Astrocyte (in vitro differentiated cells and primary cell): ENCODE measurements at regions not wholly inside any gene's neighbourhood (a gene's known extent, or its start where the extent isn't known, plus 50 kb on each side); places are given as distances from the start of the nearest gene placed in this dataset.

Source experiments
- DNase-seq: peaks from one replicate; pipeline ENCODE4 v3.0.0-alpha.2; 2010; ENCODE audit warnings: low read depth
- FAIRE-seq: peaks from 2 replicates; lab custom pipeline; 2011; peaks lifted over from hg19 to GRCh38; lab: Jason Lieb, UNC
- H2AFZ ChIP-seq: 2 replicates; pipeline ENCODE4 v1.6.0; 2012; ENCODE audit warnings: low read depth, low read length, inconsistent platforms
- H3K27ac ChIP-seq: 2 replicates; pipeline ENCODE4 v1.5.1; 2011; ENCODE audit warnings: low read depth, low read length, inconsistent platforms
- H3K27me3 ChIP-seq: 2 replicates; pipeline ENCODE4 v1.6.0; 2011; ENCODE audit warnings: low read length, inconsistent platforms; ENCODE audit not compliant: insufficient read depth
- H3K36me3 ChIP-seq: 2 replicates; pipeline ENCODE4 v1.5.1; 2011; ENCODE audit warnings: low read length, inconsistent platforms; ENCODE audit not compliant: insufficient read depth
- H3K4me1 ChIP-seq: 2 replicates; pipeline ENCODE4 v1.5.1; 2011; ENCODE audit warnings: low read length, inconsistent platforms; ENCODE audit not compliant: insufficient read depth
- H3K4me2 ChIP-seq: 2 replicates; pipeline ENCODE4 v1.6.0; 2012; ENCODE audit warnings: low read length, inconsistent platforms
- H3K4me3 ChIP-seq: 2 replicates; pipeline ENCODE4 v1.5.1; 2011; ENCODE audit warnings: low read depth, mild to moderate bottlenecking, low read length, inconsistent platforms; ENCODE audit not compliant: insufficient read depth
- H3K79me2 ChIP-seq: 2 replicates; pipeline ENCODE4 v1.6.0; 2012; ENCODE audit warnings: mild to moderate bottlenecking, low read length, inconsistent platforms; ENCODE audit not compliant: insufficient read depth
- H3K9ac ChIP-seq: 2 replicates; pipeline ENCODE4 v1.6.0; 2012; ENCODE audit warnings: mild to moderate bottlenecking, low read length, inconsistent platforms
- H3K9me3 ChIP-seq: 2 replicates; pipeline ENCODE4 v1.5.1; 2012; ENCODE audit warnings: low read depth, mild to moderate bottlenecking, low read length, inconsistent platforms; ENCODE audit not compliant: insufficient read depth
- H4K20me1 ChIP-seq: 2 replicates; pipeline ENCODE4 v1.6.0; 2012; ENCODE audit warnings: low read length, inconsistent platforms; ENCODE audit not compliant: insufficient read depth
- H3K27ac Mint-ChIP-seq: one replicate; pipeline ENCODE4 v1.8.0; 2021; ENCODE audit warnings: mild to moderate bottlenecking, mixed read lengths; ENCODE audit not compliant: unreplicated experiment
- H3K27me3 Mint-ChIP-seq: one replicate; pipeline ENCODE4 v1.8.0; 2021; ENCODE audit warnings: low read depth, mixed read lengths; ENCODE audit not compliant: unreplicated experiment
- H3K36me3 Mint-ChIP-seq: one replicate; pipeline ENCODE4 v1.8.0; 2021; ENCODE audit warnings: low read depth, mixed read lengths; ENCODE audit not compliant: unreplicated experiment
- H3K4me1 Mint-ChIP-seq: one replicate; pipeline ENCODE4 v1.8.0; 2021; ENCODE audit warnings: low read depth, mixed read lengths; ENCODE audit not compliant: unreplicated experiment
- H3K4me3 Mint-ChIP-seq: one replicate; pipeline ENCODE4 v1.8.0; 2021; ENCODE audit warnings: mild to moderate bottlenecking, moderate library complexity, mixed read lengths; ENCODE audit not compliant: unreplicated experiment
- H3K9me3 Mint-ChIP-seq: one replicate; pipeline ENCODE4 v1.8.0; 2021; ENCODE audit warnings: mild to moderate bottlenecking, mixed read lengths; ENCODE audit not compliant: unreplicated experiment
- EZH2 ChIP-seq: IDR thresholded peaks from 2 replicates; pipeline ENCODE4 v1.6.1; 2012; ENCODE audit warnings: mild to moderate bottlenecking, low read length, inconsistent platforms; ENCODE audit not compliant: insufficient read depth
- TF ChIP-seq, protein P1 (sequence below): IDR thresholded peaks from 2 replicates; pipeline ENCODE4 v1.5.1; 2011; ENCODE audit warnings: low read depth, mild to moderate bottlenecking, inconsistent platforms, low read length, moderate library complexity; ENCODE audit not compliant: insufficient read depth

DNA sequence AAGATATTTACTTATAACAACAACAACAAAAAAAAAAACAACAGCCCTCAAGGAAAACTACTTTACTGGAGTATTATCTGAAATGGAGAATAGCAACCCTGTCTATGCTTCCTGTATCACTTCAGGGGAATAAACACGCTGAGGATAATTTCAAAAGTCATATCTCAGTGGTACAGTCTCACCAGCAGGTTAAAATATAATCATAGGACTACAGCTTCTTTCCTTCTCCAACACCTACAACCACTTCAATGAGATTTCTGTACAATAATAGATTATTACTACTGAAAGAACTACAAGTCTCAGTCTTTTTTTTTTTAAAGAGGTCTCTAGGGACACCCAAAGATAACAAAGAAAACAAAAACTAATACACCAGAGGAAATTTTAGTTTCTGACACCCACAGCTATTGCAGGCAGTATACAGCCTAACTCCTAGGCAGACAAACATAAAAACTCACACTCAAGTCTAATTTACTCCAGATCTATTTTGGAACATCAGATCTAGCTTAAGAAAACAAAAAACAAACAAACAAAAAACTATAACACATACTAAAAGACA is 268.2 kb downstream of the BCHE start:
- Histone ChIP-seq H3K9me3 (no peaks in the 10 kb centered on the region), H3K79me2 (no peaks in the 10 kb centered on the region), H3K27ac (no peak overlapping the region), H4K20me1 (no peaks in the 10 kb centered on the region), H2AFZ (no peak overlapping the region), H3K9ac (no peak overlapping the region), H3K4me2 (no peak overlapping the region), H3K27me3 (no peaks in the 10 kb centered on the region), H3K4me3 (no peak overlapping the region), H3K4me1 (no peaks in the 10 kb centered on the region), H3K36me3 (no peaks in the 10 kb centered on the region)
- no peaks in the 10 kb centered on the region for H3K27me3 Mint-ChIP-seq
- H3K4me3 Mint-ChIP-seq = no peak overlapping the region
- no peaks in the 10 kb centered on the region for H3K9me3 Mint-ChIP-seq
- no peak overlapping the region for H3K27ac Mint-ChIP-seq
- DNase-seq (no peak), FAIRE-seq (no peak)
- no peaks in the 10 kb centered on the region for H3K4me1 Mint-ChIP-seq
- no peaks in the 10 kb centered on the region for H3K36me3 Mint-ChIP-seq
- TF ChIP-seq, protein P1, sequence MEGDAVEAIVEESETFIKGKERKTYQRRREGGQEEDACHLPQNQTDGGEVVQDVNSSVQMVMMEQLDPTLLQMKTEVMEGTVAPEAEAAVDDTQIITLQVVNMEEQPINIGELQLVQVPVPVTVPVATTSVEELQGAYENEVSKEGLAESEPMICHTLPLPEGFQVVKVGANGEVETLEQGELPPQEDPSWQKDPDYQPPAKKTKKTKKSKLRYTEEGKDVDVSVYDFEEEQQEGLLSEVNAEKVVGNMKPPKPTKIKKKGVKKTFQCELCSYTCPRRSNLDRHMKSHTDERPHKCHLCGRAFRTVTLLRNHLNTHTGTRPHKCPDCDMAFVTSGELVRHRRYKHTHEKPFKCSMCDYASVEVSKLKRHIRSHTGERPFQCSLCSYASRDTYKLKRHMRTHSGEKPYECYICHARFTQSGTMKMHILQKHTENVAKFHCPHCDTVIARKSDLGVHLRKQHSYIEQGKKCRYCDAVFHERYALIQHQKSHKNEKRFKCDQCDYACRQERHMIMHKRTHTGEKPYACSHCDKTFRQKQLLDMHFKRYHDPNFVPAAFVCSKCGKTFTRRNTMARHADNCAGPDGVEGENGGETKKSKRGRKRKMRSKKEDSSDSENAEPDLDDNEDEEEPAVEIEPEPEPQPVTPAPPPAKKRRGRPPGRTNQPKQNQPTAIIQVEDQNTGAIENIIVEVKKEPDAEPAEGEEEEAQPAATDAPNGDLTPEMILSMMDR = no peak
- no peak for TF ChIP-seq EZH2

DNA sequence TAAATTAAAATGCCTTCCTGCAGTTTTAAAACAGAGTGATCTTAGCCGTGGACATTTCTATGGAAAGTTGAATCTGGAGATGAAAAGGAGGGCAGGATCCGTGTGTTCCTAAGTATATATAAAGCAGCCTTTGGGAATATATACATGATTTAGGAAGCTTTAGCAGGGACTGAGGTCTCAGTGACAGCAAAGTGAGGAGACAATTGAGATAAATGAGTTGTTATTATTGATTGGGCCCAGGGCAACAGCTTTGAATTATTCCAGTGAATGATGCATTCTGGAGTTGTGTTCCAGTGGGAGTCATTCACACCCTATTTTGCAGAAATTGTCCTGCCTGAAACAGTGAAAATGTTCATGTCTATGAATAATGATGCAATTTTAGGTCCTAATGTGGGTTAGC is 281.4 kb downstream of the BCHE start:
- no peaks in the 10 kb centered on the region for H3K9me3 ChIP-seq
- H4K20me1 ChIP-seq = no peaks in the 10 kb centered on the region
- H3K79me2 ChIP-seq = no peaks in the 10 kb centered on the region
- TF ChIP-seq, protein P1 = no peak
- no peak for TF ChIP-seq EZH2
- H3K4me2 ChIP-seq = no peak overlapping the region
- no peaks in the 10 kb centered on the region for H3K27me3 ChIP-seq
- DNase-seq (no peak), FAIRE-seq (no peak)
- H3K27me3 Mint-ChIP-seq = no peaks in the 10 kb centered on the region
- H3K4me1 ChIP-seq = no peaks in the 10 kb centered on the region
- H2AFZ ChIP-seq = no peak overlapping the region
- H3K27ac Mint-ChIP-seq = no peak overlapping the region
- no peaks in the 10 kb centered on the region for H3K4me1 Mint-ChIP-seq
- H3K9ac ChIP-seq = no peak overlapping the region
- no peaks in the 10 kb centered on the region for H3K36me3 ChIP-seq
- H3K9me3 Mint-ChIP-seq = no peaks in the 10 kb centered on the region
- no peaks in the 10 kb centered on the region for H3K36me3 Mint-ChIP-seq
- H3K4me3 ChIP-seq = no peak overlapping the region
- no peak overlapping the region for H3K27ac ChIP-seq
- H3K4me3 Mint-ChIP-seq = no peak overlapping the region

DNA sequence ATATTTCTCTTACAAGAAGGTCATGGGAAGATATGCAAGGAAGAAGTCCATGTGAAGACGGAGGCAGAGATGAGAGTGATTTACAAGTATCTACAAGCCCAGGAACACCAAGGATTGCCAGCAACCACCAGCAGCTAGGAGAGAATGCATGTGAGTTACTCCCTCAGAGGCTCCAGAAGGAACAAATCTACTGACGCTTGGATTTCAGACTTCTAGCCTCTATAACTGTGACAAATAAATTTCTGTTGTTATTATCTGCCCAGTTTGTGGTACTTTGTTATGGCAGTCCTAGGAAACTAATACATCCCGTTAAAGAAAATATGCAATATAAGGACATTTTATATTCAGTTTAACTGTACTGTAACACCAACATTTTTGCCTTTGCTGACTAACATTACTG is 283.9 kb downstream of the BCHE start:
- Mint-ChIP-seq H3K27me3 (no peaks in the 10 kb centered on the region), H3K36me3 (no peaks in the 10 kb centered on the region), H3K4me3 (no peak overlapping the region), H3K27ac (no peak overlapping the region), H3K9me3 (no peaks in the 10 kb centered on the region), H3K4me1 (no peaks in the 10 kb centered on the region)
- no peaks in the 10 kb centered on the region for H3K36me3 ChIP-seq
- H3K4me3 ChIP-seq = no peak overlapping the region
- H3K27me3 ChIP-seq = no peaks in the 10 kb centered on the region
- no peak overlapping the region for H3K27ac ChIP-seq
- no peaks in the 10 kb centered on the region for H3K79me2 ChIP-seq
- H3K4me1 ChIP-seq = no peaks in the 10 kb centered on the region
- FAIRE-seq (no peak), DNase-seq (no peak)
- no peaks in the 10 kb centered on the region for H4K20me1 ChIP-seq
- no peaks in the 10 kb centered on the region for H3K9me3 ChIP-seq
- no peak overlapping the region for H3K9ac ChIP-seq
- no peak overlapping the region for H3K4me2 ChIP-seq
- H2AFZ ChIP-seq = no peak overlapping the region
- TF ChIP-seq, protein P1 = no peak
- no peak for TF ChIP-seq EZH2
